H1 (cell line): ENCODE measurements at regions not wholly inside any gene's neighbourhood (a gene's known extent, or its start where the extent isn't known, plus 50 kb on each side); places are given as distances from the start of the nearest gene placed in this dataset.

ENCODE experiments used
- ATF3 ChIP-seq: IDR thresholded peaks from 2 replicates; pipeline ENCODE4 v1.6.1; 2011; ENCODE audit warnings: low read depth, mild to moderate bottlenecking, low read length; ENCODE audit not compliant: insufficient read depth
- CBX5 ChIP-seq: fragments of 300-800, 300-1000 bp; sonication (generic); IDR thresholded peaks from 2 replicates; pipeline ENCODE4 v1.7.1; 2016; ENCODE audit warnings: antibody characterized with exemption, low read length, low read depth
- CEBPB ChIP-seq: IDR thresholded peaks from 2 replicates; pipeline ENCODE4 v1.6.1; 2012; ENCODE audit warnings: low read depth, low read length
- CHD2 ChIP-seq: IDR thresholded peaks from 2 replicates; pipeline ENCODE4 v1.6.1; 2012; ENCODE audit warnings: low read length, improper control_type of control experiment
- CREB1 ChIP-seq: IDR thresholded peaks from 2 replicates; pipeline ENCODE4 v1.6.1; 2012; ENCODE audit warnings: inconsistent platforms
- EP300 ChIP-seq, 2 experiments: IDR thresholded peaks; 1 replicate in 1 of 2; 2 replicates in 1 of 2; pipeline ENCODE4 v1.6.1; 2011 to 2012; ENCODE audit warnings: low read depth in 2 of 2, low read length in 2 of 2, mild to moderate bottlenecking in 2 of 2, borderline replicate concordance in 1 of 2, inconsistent platforms in 1 of 2, moderate library complexity in 1 of 2
- EZH2 ChIP-seq: fragments of 200-600 bp; sonication (generic); IDR thresholded peaks from 2 replicates; pipeline ENCODE4 v1.7.1; 2012; ENCODE audit warnings: low read depth, mild to moderate bottlenecking, moderate library complexity, low read length, inconsistent platforms; ENCODE audit not compliant: severe bottlenecking
- POLR2A ChIP-seq, 2 experiments: IDR thresholded peaks; 1 replicate in 1 of 2; 2 replicates in 1 of 2; pipeline ENCODE4 v1.6.1; 2011; ENCODE audit warnings: low read depth in 2 of 2, low read length in 2 of 2, mild to moderate bottlenecking in 2 of 2; ENCODE audit errors: control extremely low read depth in 1 of 2
- RAD21 ChIP-seq, 2 experiments: IDR thresholded peaks in 1 of 2; conservative IDR thresholded peaks in 1 of 2; 2 replicates each; pipeline ENCODE4 v1.6.1; 2011; ENCODE audit warnings: low read depth in 2 of 2, low read length in 2 of 2, improper control_type of control experiment in 1 of 2, inconsistent platforms in 1 of 2, mild to moderate bottlenecking in 1 of 2, moderate library complexity in 1 of 2
- RNF2 ChIP-seq: fragments of 200-900, 300-1000 bp; sonication (generic); IDR thresholded peaks from 2 replicates; pipeline ENCODE4 v1.7.1; 2016; ENCODE audit warnings: borderline replicate concordance, low read depth, mild to moderate bottlenecking, antibody characterized with exemption, low read length; ENCODE audit not compliant: poor library complexity, severe bottlenecking; ENCODE audit errors: missing control alignments
- SIN3A ChIP-seq, 2 experiments: IDR thresholded peaks in 1 of 2; conservative IDR thresholded peaks in 1 of 2; 2 replicates each; pipeline ENCODE4 v1.6.1; 2011 to 2012; ENCODE audit warnings: low read length in 2 of 2, improper control_type of control experiment in 1 of 2, low read depth in 1 of 2, mild to moderate bottlenecking in 1 of 2
- SRF ChIP-seq: IDR thresholded peaks from 2 replicates; pipeline ENCODE4 v1.6.1; 2011; ENCODE audit warnings: mild to moderate bottlenecking, low read depth, low read length, moderate library complexity
- YY1 ChIP-seq: IDR thresholded peaks from 2 replicates; pipeline ENCODE4 v1.6.1; 2011; ENCODE audit warnings: low read depth, mild to moderate bottlenecking, low read length
- TF ChIP-seq, protein P1 (sequence below), 3 experiments: IDR thresholded peaks; 1 replicate in 2 of 3; 2 replicates in 1 of 3; pipeline versions ENCODE4 v1.5.1 to v1.6.1; 2011; ENCODE audit warnings: low read length in 3 of 3, mild to moderate bottlenecking in 3 of 3, inconsistent platforms in 2 of 3, low read depth in 1 of 3, moderate library complexity in 1 of 3; ENCODE audit not compliant: insufficient read depth in 1 of 3; ENCODE audit errors: control extremely low read depth in 1 of 3

GRCh38 chr9:10818206-10818605 is 205.4 kb upstream of the PTPRD start:
- TF ChIP-seq YY1 (no peak), SIN3A (conservative IDR thresholded peaks at IDR 0.05 in 1 of 2, IDR thresholded peaks at IDR 0.05 in 1 of 2; ENCODE audit: low read depth in 1 of 2, low read length in 2 of 2) (no peak), CREB1 (no peak), EP300 (IDR thresholded peaks at IDR 0.05; ENCODE audit: borderline replicate concordance in 1 of 2, low read depth in 2 of 2, low read length in 2 of 2) (no peak), CHD2 (no peak), RNF2 (no peak), POLR2A (IDR thresholded peaks at IDR 0.05; ENCODE audit: control extremely low read depth in 1 of 2, low read depth in 2 of 2, low read length in 2 of 2) (no peak), CBX5 (no peak), RAD21 (IDR thresholded peaks at IDR 0.05 in 1 of 2, conservative IDR thresholded peaks at IDR 0.05 in 1 of 2; ENCODE audit: low read depth in 2 of 2, low read length in 2 of 2) (no peak), SRF (no peak), CEBPB (no peak), ATF3 (no peak), EZH2 (no peak)
- TF ChIP-seq, protein P1, sequence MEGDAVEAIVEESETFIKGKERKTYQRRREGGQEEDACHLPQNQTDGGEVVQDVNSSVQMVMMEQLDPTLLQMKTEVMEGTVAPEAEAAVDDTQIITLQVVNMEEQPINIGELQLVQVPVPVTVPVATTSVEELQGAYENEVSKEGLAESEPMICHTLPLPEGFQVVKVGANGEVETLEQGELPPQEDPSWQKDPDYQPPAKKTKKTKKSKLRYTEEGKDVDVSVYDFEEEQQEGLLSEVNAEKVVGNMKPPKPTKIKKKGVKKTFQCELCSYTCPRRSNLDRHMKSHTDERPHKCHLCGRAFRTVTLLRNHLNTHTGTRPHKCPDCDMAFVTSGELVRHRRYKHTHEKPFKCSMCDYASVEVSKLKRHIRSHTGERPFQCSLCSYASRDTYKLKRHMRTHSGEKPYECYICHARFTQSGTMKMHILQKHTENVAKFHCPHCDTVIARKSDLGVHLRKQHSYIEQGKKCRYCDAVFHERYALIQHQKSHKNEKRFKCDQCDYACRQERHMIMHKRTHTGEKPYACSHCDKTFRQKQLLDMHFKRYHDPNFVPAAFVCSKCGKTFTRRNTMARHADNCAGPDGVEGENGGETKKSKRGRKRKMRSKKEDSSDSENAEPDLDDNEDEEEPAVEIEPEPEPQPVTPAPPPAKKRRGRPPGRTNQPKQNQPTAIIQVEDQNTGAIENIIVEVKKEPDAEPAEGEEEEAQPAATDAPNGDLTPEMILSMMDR (IDR thresholded peaks at IDR 0.05; ENCODE audit: control extremely low read depth in 1 of 3, insufficient read depth in 1 of 3, low read depth in 1 of 3, low read length in 3 of 3) = no peak
